GM21723 (cell line): ENCODE measurements at regions not wholly inside any gene's neighbourhood (a gene's known extent, or its start where the extent isn't known, plus 50 kb on each side); places are given as distances from the start of the nearest gene placed in this dataset.
"Not testable (repeated sequence)": the region's sequence is repeated elsewhere in the genome, so short reads cannot be mapped to it uniquely, and the experiment has no call there.

Experiments
- ATAC-seq: cut with Tn5 transposase; IDR thresholded peaks from one replicate; pipeline ENCODE4 v1.9.1; 2021; ENCODE audit warnings: mild to moderate bottlenecking, moderate library complexity; ENCODE audit not compliant: unreplicated experiment

GRCh38 chr1:103469801-103470200 is 55.7 kb upstream of the RNPC3 start:
- ATAC-seq = no peak

- ATAC-seq = no peak
Measured at GRCh38 chr1:103467100-103467499, 58.4 kb upstream of the RNPC3 start.

GRCh38 chr1:103461161-103462105 is 64.1 kb upstream of the RNPC3 start:
- peak; percentile 66 for ATAC-seq

DNA sequence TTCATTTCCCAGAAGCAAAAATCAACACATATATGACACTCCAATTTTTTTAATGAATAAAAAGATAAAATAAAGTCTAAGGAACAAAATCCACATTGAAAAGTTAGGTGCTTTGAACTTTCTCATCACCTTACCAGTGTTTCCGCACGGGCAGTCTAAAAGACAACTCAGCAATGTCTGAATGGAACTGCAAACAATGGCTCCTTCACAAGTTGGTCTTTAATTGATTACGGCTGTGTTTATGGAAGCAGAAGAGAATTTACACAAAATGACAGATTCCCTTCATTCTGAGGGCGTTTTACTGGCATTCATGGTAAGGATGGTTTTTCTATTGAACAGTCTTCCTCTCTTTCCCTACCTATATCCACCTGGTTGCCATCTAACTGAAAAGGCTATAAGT is 65.0 kb upstream of the RNPC3 start:
- no peak for ATAC-seq

GRCh38 chr1:103459346-103459745 is 66.2 kb upstream of the RNPC3 start:
- ATAC-seq = no peak

GRCh38 chr1:103457886-103458455 is 67.5 kb upstream of the RNPC3 start:
- ATAC-seq = no peak

- no peak for ATAC-seq
Measured at GRCh38 chr1:103448560-103448959, 76.9 kb upstream of the RNPC3 start.

DNA sequence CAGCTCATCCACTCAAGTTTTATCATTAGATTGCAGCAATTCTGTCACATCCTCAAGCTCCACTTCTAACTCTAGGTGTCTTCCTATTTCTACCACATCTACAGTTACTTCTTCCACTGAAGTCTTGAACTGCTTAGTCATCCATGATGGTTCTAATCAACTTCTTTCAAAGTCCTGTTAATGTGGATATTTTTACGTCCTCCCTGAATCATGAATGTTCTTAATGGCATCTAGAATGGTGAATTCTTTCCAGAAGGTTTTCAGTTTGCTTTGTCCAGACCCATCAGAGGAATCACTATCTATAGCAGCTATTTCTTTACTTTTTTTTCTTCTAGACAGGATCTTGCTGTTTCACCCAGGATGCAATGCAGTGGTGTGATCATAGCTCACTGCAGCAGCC is 78.0 kb upstream of the RNPC3 start:
- no peak for ATAC-seq

- ATAC-seq = no peak
Measured at GRCh38 chr1:103441342-103441741, 84.2 kb upstream of the RNPC3 start.

GRCh38 chr1:103436568-103437100 is 88.9 kb upstream of the RNPC3 start:
- ATAC-seq = not testable (repeated sequence)

DNA sequence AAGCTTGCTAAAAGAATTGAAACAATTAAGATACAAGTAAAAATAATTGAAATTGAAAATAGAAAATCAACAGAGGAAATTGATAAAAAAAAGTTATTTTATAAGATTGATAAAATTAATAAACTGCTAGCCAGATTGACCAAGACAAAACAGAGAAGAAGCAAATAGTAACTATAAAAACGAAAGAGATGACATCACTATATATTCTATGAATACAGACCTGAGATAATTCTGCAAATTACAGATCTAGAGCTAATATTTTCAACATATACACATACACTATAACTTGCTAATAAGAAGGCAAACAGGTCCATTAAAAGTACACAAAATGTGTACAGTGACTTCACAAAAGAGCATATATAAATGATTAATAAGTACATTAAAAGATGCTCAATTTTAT is 90.1 kb upstream of the RNPC3 start:
- ATAC-seq = no peak

DNA sequence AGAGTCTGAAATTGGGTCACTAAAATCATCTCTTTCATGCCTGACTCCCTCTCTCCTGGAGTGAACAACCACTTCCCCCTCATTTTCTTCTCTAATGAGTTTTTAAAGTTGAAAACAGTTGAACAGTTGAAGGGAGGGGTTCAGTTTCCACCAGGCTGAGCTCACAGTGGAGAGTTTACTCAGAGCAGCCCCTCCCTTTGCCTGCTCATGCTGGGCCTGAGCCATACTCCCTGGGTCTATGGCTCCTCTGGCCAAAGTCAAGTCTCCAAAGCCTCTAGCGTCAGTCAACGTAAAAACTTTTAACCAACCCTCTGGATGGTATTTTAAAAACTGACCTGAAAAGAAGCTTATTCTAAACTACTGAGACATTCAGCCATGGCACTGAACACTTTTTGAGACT is 100.8 kb upstream of the RNPC3 start:
- no peak for ATAC-seq

DNA sequence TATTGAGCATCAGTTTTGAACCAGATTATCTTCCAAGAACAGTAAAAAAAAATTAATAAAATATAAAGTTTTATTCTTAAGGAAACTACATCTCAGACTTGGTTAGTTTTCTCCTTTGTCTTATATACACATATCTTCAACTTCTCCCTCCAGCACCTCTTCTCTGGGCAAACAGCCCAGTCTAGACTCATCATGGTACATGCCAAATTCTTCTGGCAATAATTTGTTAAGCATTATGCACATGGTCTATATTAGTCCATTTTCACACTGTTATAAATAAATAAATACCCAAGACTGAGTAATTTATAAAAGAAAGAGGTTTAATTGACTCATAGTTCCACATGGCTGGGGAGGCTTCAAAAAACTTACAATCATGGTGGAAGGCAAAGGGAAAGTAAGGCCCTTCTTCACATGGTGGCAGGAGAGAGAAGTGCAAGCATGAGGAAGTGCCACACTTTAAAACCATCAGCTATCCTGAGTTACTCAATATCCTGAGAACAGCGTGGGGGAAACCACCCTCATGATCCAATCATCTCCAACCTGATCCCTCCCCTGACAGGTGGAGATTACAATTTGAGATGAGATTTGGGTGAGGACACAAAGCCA is 108.7 kb upstream of the RNPC3 start:
- ATAC-seq = no peak

- no peak for ATAC-seq
Measured at GRCh38 chr1:103387898-103388297, 137.6 kb upstream of the RNPC3 start.

DNA sequence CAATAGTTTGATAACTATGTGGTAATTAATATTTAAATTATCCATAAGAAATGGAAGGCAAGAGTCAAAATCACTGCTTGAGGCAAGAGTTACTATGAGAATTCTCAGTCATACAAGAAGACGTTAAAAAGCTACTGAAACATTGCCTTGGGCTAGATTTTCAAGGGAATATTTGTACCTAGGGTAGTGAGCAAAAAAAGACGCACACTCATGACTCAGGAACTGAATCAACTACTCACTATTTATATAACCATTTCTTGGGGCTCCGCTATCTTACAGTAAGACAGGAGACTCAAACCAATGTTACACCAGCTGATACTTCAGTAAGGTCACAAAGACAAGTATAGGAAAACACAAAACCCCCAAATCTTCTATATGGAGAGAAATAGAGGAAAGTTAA is 151.5 kb upstream of the RNPC3 start:
- no peak for ATAC-seq

GRCh38 chr1:103372866-103373265 is 152.6 kb upstream of the RNPC3 start:
- ATAC-seq = no peak

GRCh38 chr1:103371234-103371633 is 154.3 kb upstream of the RNPC3 start:
- no peak for ATAC-seq

DNA sequence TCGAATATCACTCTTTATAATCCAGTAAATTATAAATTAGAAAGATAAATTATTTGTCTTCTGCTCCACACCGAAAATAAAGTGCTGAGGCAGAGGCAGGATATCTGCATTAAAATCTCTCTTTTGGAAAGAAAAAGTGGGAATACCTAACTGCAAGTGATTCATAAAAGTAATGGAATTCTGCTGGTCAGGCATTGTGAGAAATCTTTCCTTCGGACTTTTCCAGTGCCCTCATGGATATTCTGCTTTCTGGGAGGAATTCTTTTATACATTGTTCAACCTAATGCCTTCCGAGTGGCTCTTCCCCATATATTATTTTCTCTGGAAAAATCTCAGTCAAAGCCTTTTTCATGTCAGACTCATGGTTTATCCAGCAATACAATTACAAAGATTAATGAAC is 158.3 kb upstream of the RNPC3 start:
- ATAC-seq = no peak

GRCh38 chr1:103365860-103366569 is 159.5 kb upstream of the RNPC3 start:
- ATAC-seq = no peak

DNA sequence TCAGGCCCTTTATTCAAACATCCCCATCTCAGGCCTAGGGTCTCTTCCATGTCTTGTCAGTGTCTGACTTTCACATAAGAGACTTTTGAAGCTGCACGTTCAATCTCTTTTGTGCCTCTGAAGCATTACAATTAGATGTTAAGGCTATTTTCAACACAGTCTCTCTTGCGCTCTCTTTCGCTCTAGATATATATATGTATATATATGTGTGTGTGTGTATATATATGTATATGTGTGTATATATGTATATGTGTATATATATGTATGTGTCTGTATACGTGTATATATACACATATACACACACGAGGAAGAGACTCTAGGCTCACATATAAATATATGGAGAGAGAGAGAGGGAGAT is 162.5 kb upstream of the RNPC3 start:
- ATAC-seq = no peak

DNA sequence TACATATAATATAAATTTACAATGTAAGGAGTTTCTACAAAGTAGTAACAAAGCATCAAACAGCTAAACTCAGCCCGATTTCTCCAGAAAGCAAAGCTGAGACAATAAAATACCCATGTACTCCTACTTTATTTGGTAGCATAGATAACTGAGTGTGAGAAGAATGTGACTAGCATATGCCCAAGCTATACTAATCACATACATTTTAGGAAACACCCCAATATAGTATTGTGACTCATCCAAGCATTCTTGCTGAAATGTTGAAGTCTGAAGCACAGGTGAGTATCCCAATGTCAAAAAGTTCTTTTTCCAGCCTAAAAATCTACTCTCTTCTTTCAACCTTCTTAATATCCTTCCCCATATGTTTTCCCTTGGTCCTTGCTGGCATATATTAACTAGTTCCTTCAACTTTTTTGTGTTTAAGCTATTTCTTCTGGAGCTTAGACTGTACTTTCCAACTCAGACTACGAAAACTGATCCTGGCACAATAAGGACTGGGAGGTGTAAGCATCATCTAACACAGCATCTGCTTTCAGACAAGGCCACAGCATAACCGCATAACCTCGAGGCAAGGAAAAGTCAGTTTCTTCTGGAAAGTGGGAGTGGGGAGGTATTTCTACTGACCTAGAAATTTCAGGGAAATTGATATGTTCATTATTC is 163.0 kb upstream of the RNPC3 start:
- no peak for ATAC-seq
